Suprapubic skin (tissue), 3 donors: ENCODE measurements at regions not wholly inside any gene's neighbourhood (a gene's known extent, or its start where the extent isn't known, plus 50 kb on each side); places are given as distances from the start of the nearest gene placed in this dataset.

Source experiments
- CTCF ChIP-seq, 2 donors: fragments of 200-600 bp in 1 of 2; fragments of 450-650 bp in 1 of 2; sonication (generic) in 1 of 2; IDR thresholded peaks; one replicate each; pipeline ENCODE4 v1.5.1; 2016 to 2019; ENCODE audit warnings: antibody characterized with exemption in 2 of 2, mild to moderate bottlenecking in 1 of 2, moderate library complexity in 1 of 2
- POLR2AphosphoS5 ChIP-seq, 3 donors: sonication (generic); formaldehyde crosslinking; IDR thresholded peaks; one replicate each; pipeline ENCODE4 v1.6.1; 2017; ENCODE audit warnings: antibody characterized with exemption in 3 of 3

GRCh38 chr4:117678861-117679260 is 355.4 kb upstream of the NDST3 start:
- no peak for TF ChIP-seq CTCF (IDR thresholded peaks at IDR 0.05)
- no peak for TF ChIP-seq POLR2AphosphoS5 (IDR thresholded peaks at IDR 0.05)
